ENCODE measurements at regions not wholly inside any gene's neighbourhood (a gene's known extent, or its start where the extent isn't known, plus 50 kb on each side); places are given as distances from the start of the nearest gene placed in this dataset.

DNA sequence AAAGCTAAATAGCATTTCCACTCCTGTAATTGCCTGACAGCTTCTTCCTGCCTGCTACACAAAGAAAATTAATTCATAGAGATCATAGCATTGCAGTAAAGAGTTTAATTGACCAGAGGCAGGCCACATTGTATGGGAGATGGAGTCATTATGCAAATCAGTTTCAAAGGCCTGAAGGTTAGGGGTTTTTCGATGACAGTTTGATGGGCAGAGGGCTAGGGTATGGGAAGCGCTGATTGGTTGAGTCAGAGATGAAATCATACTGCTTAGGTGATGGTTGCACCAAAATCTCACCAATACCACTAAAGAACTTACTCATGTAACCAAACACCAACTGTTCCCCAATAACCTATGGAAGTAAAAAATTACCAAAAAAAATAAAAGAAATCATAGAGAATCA, 599.0 kb downstream of the NUP35 start:
- TF ChIP-seq, protein P1, sequence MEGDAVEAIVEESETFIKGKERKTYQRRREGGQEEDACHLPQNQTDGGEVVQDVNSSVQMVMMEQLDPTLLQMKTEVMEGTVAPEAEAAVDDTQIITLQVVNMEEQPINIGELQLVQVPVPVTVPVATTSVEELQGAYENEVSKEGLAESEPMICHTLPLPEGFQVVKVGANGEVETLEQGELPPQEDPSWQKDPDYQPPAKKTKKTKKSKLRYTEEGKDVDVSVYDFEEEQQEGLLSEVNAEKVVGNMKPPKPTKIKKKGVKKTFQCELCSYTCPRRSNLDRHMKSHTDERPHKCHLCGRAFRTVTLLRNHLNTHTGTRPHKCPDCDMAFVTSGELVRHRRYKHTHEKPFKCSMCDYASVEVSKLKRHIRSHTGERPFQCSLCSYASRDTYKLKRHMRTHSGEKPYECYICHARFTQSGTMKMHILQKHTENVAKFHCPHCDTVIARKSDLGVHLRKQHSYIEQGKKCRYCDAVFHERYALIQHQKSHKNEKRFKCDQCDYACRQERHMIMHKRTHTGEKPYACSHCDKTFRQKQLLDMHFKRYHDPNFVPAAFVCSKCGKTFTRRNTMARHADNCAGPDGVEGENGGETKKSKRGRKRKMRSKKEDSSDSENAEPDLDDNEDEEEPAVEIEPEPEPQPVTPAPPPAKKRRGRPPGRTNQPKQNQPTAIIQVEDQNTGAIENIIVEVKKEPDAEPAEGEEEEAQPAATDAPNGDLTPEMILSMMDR (optimal IDR thresholded peaks at IDR 0.05 in 1 of 3, IDR thresholded peaks at IDR 0.05 in 1 of 3, conservative IDR thresholded peaks at IDR 0.05 in 1 of 3; ENCODE audit: extremely low read depth in 1 of 3, insufficient read depth in 2 of 3, low read length in 3 of 3) = no peak
- no peak for TF ChIP-seq EZH2 (IDR thresholded peaks at IDR 0.05; ENCODE audit: low read length)

Data from keratinocyte (primary cell).